SH-SY5Y (cell line): ENCODE measurements at regions not wholly inside any gene's neighbourhood (a gene's known extent, or its start where the extent isn't known, plus 50 kb on each side); places are given as distances from the start of the nearest gene placed in this dataset.

Source experiments
- GATA2 ChIP-seq: IDR thresholded peaks from 2 replicates; pipeline ENCODE4 v1.6.1; 2011; ENCODE audit warnings: mild to moderate bottlenecking, low read depth, low read length
- GATA3 ChIP-seq: IDR thresholded peaks from 2 replicates; pipeline ENCODE4 v1.6.1; 2011; ENCODE audit warnings: low read depth, mild to moderate bottlenecking, low read length, moderate library complexity

- no peak for TF ChIP-seq GATA2
- TF ChIP-seq GATA3 = no peak
Observed at GRCh38 chr13:82938644-82939043, 943.6 kb downstream of the SLITRK1 start.
